H1 (cell line): ENCODE measurements at regions not wholly inside any gene's neighbourhood (a gene's known extent, or its start where the extent isn't known, plus 50 kb on each side); places are given as distances from the start of the nearest gene placed in this dataset.

Experiments
- CTCF ChIA-PET: fragments of 300-600 bp; sonication (Branson Sonifier 250); formaldehyde crosslinking; loops from one replicate; lab custom pipeline; 2021; ENCODE audit not compliant: partially characterized antibody; lab: Charles Lee
- POLR2A ChIA-PET: fragments of 300-600 bp; sonication (Branson Sonifier 250); formaldehyde crosslinking; loops from one replicate; lab custom pipeline; 2021; ENCODE audit warnings: inconsistent platforms; ENCODE audit not compliant: partially characterized antibody; lab: Charles Lee
- DNase-seq, 2 experiments: peaks; one replicate each; pipeline versions ENCODE4 v3.0.0 to v3.0.0-alpha.2; 2010 to 2022; ENCODE audit warnings: low spot score in 2 of 2, low read depth in 1 of 2, mixed read lengths in 1 of 2
- FAIRE-seq: peaks from 2 replicates; lab custom pipeline; 2011; peaks lifted over from hg19 to GRCh38; lab: Jason Lieb, UNC
- H2AFZ ChIP-seq: 2 replicates; pipeline ENCODE4 v1.8.1; 2012; ENCODE audit warnings: low read length, inconsistent platforms
- H2AK5ac ChIP-seq: 2 replicates; pipeline ENCODE4 v1.6.1; 2013; ENCODE audit warnings: low read depth, low read length
- H2BK120ac ChIP-seq: replicated peaks from 2 replicates; pipeline ENCODE3; 2013; ENCODE audit warnings: low read depth, low read length, inconsistent platforms
- H2BK12ac ChIP-seq: 2 replicates; pipeline ENCODE4 v1.6.1; 2013; ENCODE audit warnings: low read depth, low read length
- H2BK15ac ChIP-seq: 2 replicates; pipeline ENCODE4 v1.6.1; 2013; ENCODE audit warnings: low read length
- H2BK20ac ChIP-seq: 2 replicates; pipeline ENCODE4 v1.6.1; 2013; ENCODE audit warnings: low read length
- H2BK5ac ChIP-seq: 2 replicates; pipeline ENCODE4 v1.6.1; 2013; ENCODE audit warnings: low read depth, low read length
- H3K14ac ChIP-seq: 2 replicates; pipeline ENCODE4 v1.6.1; 2013; ENCODE audit warnings: inconsistent platforms; ENCODE audit not compliant: insufficient read length
- H3K18ac ChIP-seq: 2 replicates; pipeline ENCODE4 v1.6.1; 2013; ENCODE audit warnings: low read length; ENCODE audit errors: extremely low read depth
- H3K23ac ChIP-seq: 2 replicates; pipeline ENCODE4 v1.6.1; 2013; ENCODE audit warnings: inconsistent platforms; ENCODE audit not compliant: insufficient read length
- H3K23me2 ChIP-seq: 2 replicates; pipeline ENCODE4 v1.6.1; 2013; ENCODE audit warnings: low read depth, low read length
- H3K27ac ChIP-seq: 2 replicates; pipeline ENCODE4 v1.6.1; 2011; ENCODE audit warnings: low read depth, low read length, inconsistent platforms
- H3K27me3 ChIP-seq, 4 experiments: replicated peaks in 1 of 4; 1 replicate in 1 of 4; 2 replicates in 3 of 4; pipeline versions ENCODE4 v1.6.1 to v1.8.1; 2011 to 2013; ENCODE audit warnings: low read length in 3 of 4, mild to moderate bottlenecking in 3 of 4, inconsistent platforms in 2 of 4, mixed read lengths in 2 of 4, moderate library complexity in 1 of 4; ENCODE audit not compliant: control insufficient read depth in 3 of 4, insufficient read depth in 3 of 4; ENCODE audit errors: extremely low read depth in 1 of 4
- H3K36me3 ChIP-seq, 4 experiments: 2 replicates each; pipeline versions ENCODE4 v1.6.1 to v1.8.1; 2011 to 2013; ENCODE audit warnings: mild to moderate bottlenecking in 4 of 4, low read length in 3 of 4, moderate library complexity in 2 of 4, control low read depth in 1 of 4, inconsistent platforms in 1 of 4; ENCODE audit not compliant: insufficient read depth in 4 of 4, control insufficient read depth in 2 of 4
- H3K4ac ChIP-seq: replicated peaks from 2 replicates; pipeline ENCODE3; 2013; ENCODE audit warnings: low read length, low read depth, mixed read lengths, inconsistent platforms; ENCODE audit not compliant: insufficient read length
- H3K4me1 ChIP-seq, 4 experiments: replicated peaks in 1 of 4; 1 replicate in 1 of 4; 2 replicates in 3 of 4; pipeline versions ENCODE4 v1.6.1 to v1.8.1; 2011 to 2013; ENCODE audit warnings: low read length in 3 of 4, inconsistent platforms in 2 of 4, mixed read lengths in 1 of 4; ENCODE audit not compliant: insufficient read depth in 4 of 4, control insufficient read depth in 3 of 4
- H3K4me2 ChIP-seq, 2 experiments: 2 replicates each; pipeline versions ENCODE4 v1.6.1 to v1.8.1; 2011 to 2013; ENCODE audit warnings: low read depth in 2 of 2, low read length in 2 of 2, control low read depth in 1 of 2, inconsistent platforms in 1 of 2, mild to moderate bottlenecking in 1 of 2; ENCODE audit not compliant: insufficient read depth in 1 of 2
- H3K4me3 ChIP-seq, 4 experiments: fragments of 200-600, 300-600 bp in 1 of 4; sonication (generic), shearing (Covaris generic), sonication (Bioruptor Twin) in 1 of 4; 2 replicates each; pipeline versions ENCODE4 v1.5.1 to v1.8.1; 2011 to 2016; ENCODE audit warnings: low read length in 4 of 4, low read depth in 3 of 4, control low read depth in 2 of 4, inconsistent platforms in 2 of 4, mild to moderate bottlenecking in 2 of 4, mixed read lengths in 1 of 4, moderate library complexity in 1 of 4; ENCODE audit not compliant: insufficient read depth in 2 of 4; ENCODE audit errors: extremely low read depth in 1 of 4
- H3K56ac ChIP-seq: replicated peaks from 2 replicates; pipeline ENCODE3; 2013; ENCODE audit warnings: low read depth, mild to moderate bottlenecking, mixed read lengths, low read length, inconsistent platforms; ENCODE audit not compliant: insufficient read length
- H3K79me1 ChIP-seq: 2 replicates; pipeline ENCODE4 v1.6.1; 2013; ENCODE audit warnings: low read depth, low read length, control low read depth
- H3K79me2 ChIP-seq, 2 experiments: 2 replicates each; pipeline versions ENCODE4 v1.6.1 to v1.8.1; 2012 to 2013; ENCODE audit warnings: low read length in 2 of 2, mild to moderate bottlenecking in 2 of 2, inconsistent platforms in 1 of 2; ENCODE audit not compliant: insufficient read depth in 2 of 2, control insufficient read depth in 1 of 2
- H3K9ac ChIP-seq, 4 experiments: replicated peaks in 1 of 4; 1 replicate in 1 of 4; 2 replicates in 3 of 4; pipeline versions ENCODE4 v1.6.1 to v1.8.1; 2011 to 2013; ENCODE audit warnings: low read depth in 3 of 4, low read length in 3 of 4, control low read depth in 2 of 4, mild to moderate bottlenecking in 2 of 4, moderate library complexity in 2 of 4, inconsistent platforms in 1 of 4; ENCODE audit errors: extremely low read depth in 1 of 4
- H3K9me3 ChIP-seq, 2 experiments: 2 replicates each; pipeline versions ENCODE4 v1.6.1 to v1.8.1; 2012 to 2013; ENCODE audit warnings: mild to moderate bottlenecking in 2 of 2, moderate library complexity in 2 of 2, control low read depth in 1 of 2, inconsistent platforms in 1 of 2, low read depth in 1 of 2, low read length in 1 of 2, mixed read lengths in 1 of 2; ENCODE audit not compliant: insufficient read depth in 2 of 2
- H4K20me1 ChIP-seq, 2 experiments: replicated peaks in 1 of 2; 2 replicates each; pipeline versions ENCODE3 to v1.8.1; 2011 to 2013; ENCODE audit warnings: inconsistent platforms in 2 of 2, low read length in 2 of 2, mild to moderate bottlenecking in 1 of 2; ENCODE audit not compliant: insufficient read depth in 2 of 2, control insufficient read depth in 1 of 2
- H4K5ac ChIP-seq: 2 replicates; pipeline ENCODE4 v1.6.1; 2013; ENCODE audit warnings: low read length, low read depth, mixed read lengths, inconsistent platforms; ENCODE audit not compliant: insufficient read length
- H4K8ac ChIP-seq: 2 replicates; pipeline ENCODE4 v1.8.0; 2013; ENCODE audit warnings: mild to moderate bottlenecking, moderate library complexity, low read length, inconsistent platforms; ENCODE audit not compliant: insufficient read depth; ENCODE audit errors: extremely low read depth
- H4K91ac ChIP-seq: replicated peaks from 2 replicates; pipeline ENCODE3; 2013; ENCODE audit warnings: low read length, mixed read lengths, inconsistent platforms; ENCODE audit not compliant: insufficient read length
- NRF1 ChIP-seq: IDR thresholded peaks from 2 replicates; pipeline ENCODE4 v1.6.1; 2011; ENCODE audit warnings: mild to moderate bottlenecking, low read depth, low read length, improper control_type of control experiment
- SIN3A ChIP-seq, 2 experiments: IDR thresholded peaks in 1 of 2; conservative IDR thresholded peaks in 1 of 2; 2 replicates each; pipeline ENCODE4 v1.6.1; 2011 to 2012; ENCODE audit warnings: low read length in 2 of 2, improper control_type of control experiment in 1 of 2, low read depth in 1 of 2, mild to moderate bottlenecking in 1 of 2
- SIX5 ChIP-seq: IDR thresholded peaks from 2 replicates; pipeline ENCODE4 v1.6.1; 2011; ENCODE audit warnings: mild to moderate bottlenecking, low read depth, low read length
- TAF1 ChIP-seq: IDR thresholded peaks from 2 replicates; pipeline ENCODE4 v1.6.1; 2011; ENCODE audit warnings: mild to moderate bottlenecking, low read depth, low read length

DNA sequence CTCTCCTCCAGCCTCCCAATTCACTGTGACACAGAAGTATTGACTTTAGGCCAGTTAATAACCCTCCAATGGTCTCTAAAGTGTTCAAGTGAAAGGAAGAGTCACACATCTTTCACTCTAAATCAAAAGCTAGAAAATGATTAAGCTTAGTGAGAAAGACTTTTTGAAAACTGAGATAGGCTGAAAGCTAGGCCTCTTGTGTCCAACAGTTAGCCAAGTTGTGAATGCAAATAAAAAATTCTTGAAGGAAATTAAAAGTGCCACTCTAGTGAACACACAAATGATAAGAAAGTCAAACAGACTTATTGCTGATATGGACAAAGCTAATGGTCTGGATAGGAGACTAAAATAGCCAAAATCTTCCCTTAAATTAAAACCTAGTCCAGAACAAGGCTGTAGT, 687.2 kb downstream of the TRIML1 start:
- no peak overlapping the region for H3K4me3 ChIP-seq
- H2BK20ac ChIP-seq: no peak overlapping the region
- no peak overlapping the region for H2AK5ac ChIP-seq
- no peaks in the 10 kb centered on the region for H3K36me3 ChIP-seq
- H3K79me2 ChIP-seq: no peaks in the 10 kb centered on the region
- H4K20me1 ChIP-seq: no peaks in the 10 kb centered on the region
- no peak overlapping the region for H2BK15ac ChIP-seq
- H2BK12ac ChIP-seq: no peak overlapping the region
- H3K27ac ChIP-seq: no peak overlapping the region
- no peak overlapping the region for H4K91ac ChIP-seq
- H3K23me2 ChIP-seq: peaks cover 3% of the 10 kb centered on the region; the same call in 1 of the 2 replicates
- no peak overlapping the region for H3K4ac ChIP-seq
- H3K23ac ChIP-seq: no peak overlapping the region
- H4K8ac ChIP-seq: no peak overlapping the region
- H2BK5ac ChIP-seq: no peak overlapping the region
- DNase-seq (no peak), FAIRE-seq (no peak)
- no peak overlapping the region for H3K56ac ChIP-seq
- ChIA-PET CTCF (interaction anchor here (0.6 kb wide), 1 partner anchor 40 kb away, joined by 7 read pairs; no protein-coding TSS in a partner anchor), POLR2A (no interaction called here)
- H3K4me1 ChIP-seq: peaks cover 0 to 13% (median 5%) of the 10 kb centered on the region in 4 experiments; a peak in 5 of 7 replicates
- no peaks in the 10 kb centered on the region for H3K79me1 ChIP-seq
- H2AFZ ChIP-seq: no peak overlapping the region
- H3K4me2 ChIP-seq: no peak overlapping the region
- no peaks in the 10 kb centered on the region for H3K27me3 ChIP-seq
- H3K9ac ChIP-seq: no peak overlapping the region
- no peak overlapping the region for H3K14ac ChIP-seq
- H3K9me3 ChIP-seq: no peaks in the 10 kb centered on the region
- no peak for TF ChIP-seq NRF1
- no peak for TF ChIP-seq SIN3A (conservative IDR thresholded peaks at IDR 0.05 in 1 of 2, IDR thresholded peaks at IDR 0.05 in 1 of 2; ENCODE audit: low read depth in 1 of 2, low read length in 2 of 2)
- no peak for TF ChIP-seq SIX5
- TF ChIP-seq TAF1: no peak
- TF ChIP-seq, all 59 proteins: peak for 0
- Histone ChIP-seq H3K18ac (no peak overlapping the region), H2BK120ac (no peak overlapping the region), H4K5ac (no peak overlapping the region)
